HG02588 (cell line): ENCODE measurements at regions not wholly inside any gene's neighbourhood (a gene's known extent, or its start where the extent isn't known, plus 50 kb on each side); places are given as distances from the start of the nearest gene placed in this dataset.
"Not testable (repeated sequence)": the region's sequence is repeated elsewhere in the genome, so short reads cannot be mapped to it uniquely, and the experiment has no call there.

Source experiments
- ATAC-seq: cut with Tn5 transposase; IDR thresholded peaks from one replicate; pipeline ENCODE4 v1.9.1; 2021; ENCODE audit warnings: mild to moderate bottlenecking, moderate library complexity; ENCODE audit not compliant: unreplicated experiment

DNA sequence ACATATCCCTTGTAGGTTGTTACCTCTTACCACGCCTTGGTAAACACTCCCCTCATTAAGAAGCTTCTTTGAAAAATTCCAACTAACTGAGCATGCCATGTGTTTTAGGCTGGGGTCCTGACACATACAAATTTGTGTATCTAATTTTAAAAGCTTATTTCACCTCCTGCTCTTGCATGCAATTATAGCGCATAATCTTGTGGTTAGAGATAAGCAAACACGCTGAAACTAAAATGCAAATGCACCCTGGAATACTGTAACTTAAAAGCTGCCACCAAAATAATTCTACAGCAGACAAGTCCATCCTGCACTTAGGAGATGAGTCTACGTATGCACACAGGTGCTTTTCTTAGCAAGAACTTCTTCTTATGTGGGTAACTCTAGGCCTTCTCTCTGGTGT, 990.2 kb downstream of the TSN start:
- no peak for ATAC-seq

DNA sequence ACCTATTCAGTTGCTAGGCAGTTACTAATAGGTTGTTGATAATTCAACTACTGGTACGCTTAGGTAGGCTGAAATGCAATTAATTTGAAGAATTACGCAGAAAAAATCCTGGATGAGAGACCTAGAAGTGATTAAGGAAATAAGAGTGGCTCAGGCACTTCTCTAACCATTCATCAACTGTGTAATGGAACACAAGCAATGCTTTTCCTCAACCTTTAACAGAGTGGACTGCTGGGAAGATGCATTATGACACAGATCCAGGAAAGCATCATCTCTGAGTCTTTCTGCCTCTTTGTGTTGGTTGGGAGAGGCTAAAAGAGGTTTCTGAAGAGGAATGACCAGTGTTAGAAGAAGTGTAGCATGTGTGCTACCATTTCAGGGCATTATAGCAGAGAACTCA, 992.2 kb downstream of the TSN start:
- no peak for ATAC-seq

DNA sequence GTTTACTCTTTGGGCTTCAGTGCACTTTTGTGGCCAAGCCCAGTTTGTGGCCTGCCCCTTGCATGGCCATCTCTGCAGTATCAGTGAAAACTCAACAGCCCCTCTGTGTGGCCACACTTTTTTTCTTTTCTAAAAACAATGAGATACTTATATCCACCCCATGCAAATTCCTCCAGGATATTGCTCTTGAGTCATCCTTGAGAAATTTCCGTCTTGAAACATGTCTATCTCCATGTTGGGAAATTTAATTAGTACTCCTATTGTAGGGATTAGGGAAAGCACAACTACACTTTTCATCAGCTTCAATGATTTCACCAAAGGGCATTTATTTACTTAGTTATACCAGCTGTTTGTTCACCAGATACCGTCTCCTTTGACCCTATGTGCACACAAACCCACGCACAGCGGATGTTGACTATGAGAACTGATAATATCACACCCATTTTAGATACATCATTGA, 993.1 kb downstream of the TSN start:
- ATAC-seq, result no peak

DNA sequence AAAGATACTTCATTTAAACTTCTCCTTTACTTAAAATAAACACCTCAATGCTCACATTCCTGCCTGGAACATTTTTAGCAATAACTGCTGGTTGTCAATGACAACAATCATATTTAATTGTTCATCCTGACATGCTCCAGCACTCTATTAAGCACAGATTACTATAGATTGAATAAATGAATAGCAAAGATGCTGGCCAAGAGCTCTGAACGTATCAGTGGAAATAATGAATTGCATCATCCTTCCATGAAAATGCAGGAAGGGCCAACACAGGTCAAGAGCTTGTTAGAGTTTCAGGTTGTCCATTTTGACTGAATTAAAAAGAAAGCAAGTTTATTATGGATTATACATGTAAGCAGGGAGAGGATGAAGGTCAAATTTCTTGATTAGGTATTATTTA, 994.0 kb downstream of the TSN start:
- ATAC-seq, result no peak

DNA sequence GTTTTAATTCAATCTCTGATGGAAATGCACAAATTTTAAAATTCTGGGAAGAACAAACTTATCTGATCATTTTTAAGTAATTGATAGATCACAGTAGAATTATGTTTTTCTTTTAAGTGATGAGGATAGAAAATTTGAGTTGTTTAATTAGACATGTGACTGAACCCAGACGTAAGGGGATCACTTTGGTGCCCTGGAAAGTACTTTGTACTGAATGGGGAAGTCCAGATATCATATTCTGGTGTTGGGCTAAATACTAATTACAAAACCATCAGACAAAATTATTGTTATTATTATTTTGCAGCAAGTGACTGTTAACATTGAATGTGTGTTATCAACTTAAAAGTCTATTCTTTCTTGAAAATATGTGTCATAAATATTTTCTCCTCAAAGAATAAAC, 994.6 kb downstream of the TSN start:
- ATAC-seq, result no peak

DNA sequence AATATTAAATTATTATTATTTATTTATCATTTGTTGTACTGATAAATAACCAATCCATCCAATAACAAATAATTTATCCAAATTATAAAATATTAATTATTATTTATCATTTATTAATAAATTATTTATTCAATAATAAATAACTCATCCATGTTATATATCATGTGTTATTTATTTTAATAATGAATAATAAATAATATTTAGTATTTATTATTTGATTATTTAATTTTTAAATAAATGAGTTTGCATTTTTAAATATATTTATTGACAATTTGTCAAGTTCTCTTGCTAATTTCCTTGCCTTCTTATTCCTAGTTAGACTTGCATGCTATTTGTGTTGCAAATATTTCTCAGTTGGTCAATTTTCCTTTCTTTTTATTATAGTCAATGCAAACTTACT, 995.4 kb downstream of the TSN start:
- ATAC-seq, result no peak

DNA sequence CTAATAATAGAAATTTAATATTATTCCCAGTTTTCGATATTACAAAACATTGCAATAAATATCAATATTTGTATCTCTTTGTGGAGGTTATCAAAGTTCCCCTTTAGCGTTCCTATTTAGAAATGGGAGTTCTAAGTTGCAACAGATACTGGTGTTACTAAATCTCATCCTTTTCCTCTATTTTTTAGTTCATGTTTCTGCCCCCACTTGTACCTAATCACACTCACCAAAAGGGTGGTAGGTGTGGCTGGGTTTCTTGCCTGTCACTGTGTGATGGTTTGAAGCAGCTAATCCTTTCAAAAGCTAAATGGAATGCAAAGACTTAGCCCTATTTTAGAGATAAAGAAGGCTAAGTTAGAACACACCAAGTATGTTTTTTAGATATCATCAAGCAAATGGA, 997.9 kb downstream of the TSN start:
- no peak for ATAC-seq

DNA sequence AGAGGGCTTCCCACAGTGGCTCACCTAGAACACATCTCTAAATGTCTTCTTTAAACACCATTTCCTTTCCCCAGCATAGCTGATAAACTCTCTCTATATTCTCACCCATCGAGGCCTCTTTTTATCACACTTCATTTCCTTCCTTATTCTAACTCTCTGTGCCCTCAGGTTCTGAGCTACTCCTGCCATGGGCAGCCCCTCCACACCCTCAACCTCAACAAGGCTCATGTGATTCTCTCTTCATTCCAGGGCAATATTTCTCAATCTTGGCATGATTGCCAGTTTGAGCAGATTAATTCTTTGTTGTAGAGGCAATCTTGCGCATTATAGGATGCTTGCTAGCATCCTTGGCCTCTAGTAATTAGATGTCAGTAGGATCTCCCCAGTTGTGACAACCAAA, 999.1 kb downstream of the TSN start:
- ATAC-seq, result no peak

DNA sequence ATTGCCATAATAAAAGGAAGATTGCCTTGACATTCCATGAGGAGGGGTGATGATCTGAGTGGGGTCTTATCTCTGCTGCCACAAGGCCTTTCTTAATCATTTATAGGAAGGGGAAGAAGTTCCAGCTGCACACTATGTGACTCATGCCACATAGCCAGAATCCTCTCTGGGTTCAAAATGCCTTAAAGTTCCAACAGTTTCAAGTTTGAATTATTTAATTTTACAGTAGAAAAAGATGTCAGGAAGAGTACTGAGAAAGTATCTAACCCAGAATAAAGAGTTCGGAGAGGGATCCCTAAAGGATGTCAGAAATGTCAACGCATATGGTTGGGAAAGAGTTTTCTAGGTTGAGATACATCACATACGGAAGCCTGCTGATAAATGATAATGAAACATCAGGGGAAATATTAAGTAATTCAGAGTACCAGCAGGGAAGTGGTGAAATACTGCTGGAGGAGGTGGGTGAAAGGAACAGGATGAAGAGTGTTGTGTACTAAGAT, 999.9 kb downstream of the TSN start:
- ATAC-seq, result no peak

DNA sequence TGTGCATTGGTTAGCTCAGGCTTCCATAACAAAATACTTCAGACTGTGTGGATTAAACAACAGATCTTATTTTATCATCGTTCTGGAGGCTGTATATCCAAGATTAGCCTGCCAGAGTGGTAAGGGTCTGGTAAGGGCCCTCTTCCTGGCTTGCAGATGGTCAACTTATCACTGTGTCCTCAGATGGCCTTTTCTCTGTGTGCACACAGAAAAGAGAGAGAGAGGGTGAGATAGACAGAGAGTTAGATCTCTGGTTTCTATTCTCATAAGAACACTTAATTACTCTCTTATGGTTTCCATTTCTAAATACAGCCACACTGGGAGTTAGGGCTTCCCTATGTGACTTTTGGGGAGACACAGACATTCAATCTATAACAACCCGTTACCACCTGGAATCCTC, 1003.5 kb downstream of the TSN start:
- ATAC-seq, result peak; percentile 74

DNA sequence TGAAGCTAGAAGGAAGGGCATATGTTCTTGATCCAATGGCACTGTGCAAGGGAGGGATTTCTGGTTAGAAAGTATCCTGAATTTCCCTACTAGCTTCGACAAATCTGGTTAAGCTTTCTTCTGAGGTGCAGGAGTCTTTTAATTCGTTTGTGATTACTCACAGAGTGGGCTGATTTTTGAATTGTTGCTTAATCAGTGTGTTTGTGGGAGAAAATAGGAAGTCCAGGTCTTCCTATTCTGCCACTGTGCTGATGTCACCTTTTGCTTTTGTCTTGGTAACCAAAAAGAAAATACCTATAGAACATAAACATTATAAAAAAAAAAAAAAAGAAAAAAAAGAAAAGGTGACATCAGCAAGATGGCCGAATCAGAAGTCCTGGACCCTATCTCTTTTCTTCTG, 1008.6 kb downstream of the TSN start:
- ATAC-seq, result no peak

DNA sequence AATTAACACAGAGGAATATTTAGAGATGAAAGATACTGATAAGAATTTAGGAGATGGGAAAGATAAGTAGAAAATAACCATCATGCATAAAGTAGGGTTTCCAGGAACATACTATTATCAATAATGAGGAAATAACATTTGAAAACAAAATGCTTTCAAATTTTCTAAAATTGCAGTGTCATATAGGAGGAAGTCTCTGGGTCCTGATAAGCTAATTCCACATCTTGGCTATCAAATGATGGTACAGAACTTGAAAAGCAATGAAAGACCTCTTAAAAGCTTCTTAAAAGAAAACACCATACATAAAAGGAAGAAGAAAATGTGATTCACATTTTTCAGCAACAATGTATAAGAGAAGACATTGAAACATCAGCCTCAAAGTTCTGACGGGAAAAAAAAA, 1024.8 kb downstream of the TSN start:
- no peak for ATAC-seq

DNA sequence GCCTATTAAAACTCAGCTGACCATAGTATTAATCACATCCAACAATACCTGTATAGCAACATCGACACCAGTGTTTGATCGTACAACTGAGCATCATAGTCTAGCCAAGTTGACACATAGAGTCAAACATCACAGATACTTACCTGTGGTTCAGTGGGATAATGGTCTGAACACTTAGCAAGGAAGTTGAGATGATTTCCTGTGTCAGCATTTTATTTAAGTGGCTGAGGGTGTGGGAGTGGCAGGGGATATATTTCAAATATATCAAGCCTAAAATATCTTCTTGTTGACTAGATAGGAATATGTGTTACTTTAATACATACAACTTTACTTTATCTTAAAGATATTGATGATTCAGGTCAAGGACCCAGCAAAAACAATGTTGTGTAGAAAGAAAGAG, 1038.6 kb downstream of the TSN start:
- ATAC-seq, result no peak

DNA sequence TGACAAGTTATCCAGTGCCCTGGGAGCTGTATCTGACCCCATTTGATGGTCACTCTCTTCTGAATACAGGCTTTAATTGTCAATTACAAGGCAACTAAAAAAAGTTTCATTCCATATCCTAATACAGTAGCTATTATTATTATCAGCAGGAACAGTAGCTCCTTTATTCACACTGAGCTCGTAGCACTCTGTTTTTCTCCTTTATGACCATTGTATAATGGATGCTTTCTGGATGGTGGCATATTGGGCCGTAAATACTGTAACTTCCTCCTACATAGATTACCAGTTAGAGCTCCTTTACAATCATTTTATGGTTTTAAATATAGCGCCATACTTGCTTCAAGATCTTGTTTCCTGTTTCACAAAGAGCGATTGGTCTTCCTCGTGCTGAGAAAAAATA, 1040.3 kb downstream of the TSN start:
- no peak for ATAC-seq

DNA sequence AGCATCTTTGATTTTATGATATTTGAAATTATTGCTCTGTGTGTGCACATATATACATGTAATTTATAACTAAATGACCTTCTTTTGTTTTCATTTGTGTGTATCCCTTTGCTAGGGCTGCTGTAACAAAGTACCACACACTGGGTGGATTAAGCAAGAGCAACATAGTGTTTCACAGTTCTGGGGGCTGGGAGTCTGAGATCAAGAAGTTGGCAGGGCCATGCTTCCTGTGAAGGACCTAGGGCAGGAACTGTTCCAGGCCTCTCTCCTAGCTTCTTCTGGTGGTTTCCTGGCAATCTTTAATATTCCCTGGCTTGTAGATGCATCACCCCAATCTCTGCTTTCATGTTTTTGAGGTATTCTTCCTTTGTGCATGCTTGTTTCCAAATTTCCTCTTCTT, 1043.9 kb downstream of the TSN start:
- ATAC-seq, result no peak

DNA sequence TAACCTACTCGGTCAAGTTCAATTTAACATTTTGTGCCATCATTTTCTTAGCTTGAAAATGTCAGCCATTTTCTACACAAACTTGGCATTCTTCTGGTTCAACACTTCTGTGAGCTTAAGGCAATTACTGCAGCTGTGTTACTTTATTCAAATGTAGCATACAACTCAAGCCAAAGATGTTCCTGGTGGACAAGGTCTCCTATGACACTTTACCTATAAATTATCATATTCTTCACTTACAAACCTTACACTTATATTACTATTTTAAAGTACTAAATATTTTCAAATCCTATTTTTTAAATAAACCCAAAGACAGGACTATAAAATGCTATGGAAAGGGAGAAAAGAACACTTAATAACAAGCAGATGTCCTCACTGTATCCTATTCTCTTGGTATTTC, 1045.3 kb downstream of the TSN start:
- no peak for ATAC-seq

DNA sequence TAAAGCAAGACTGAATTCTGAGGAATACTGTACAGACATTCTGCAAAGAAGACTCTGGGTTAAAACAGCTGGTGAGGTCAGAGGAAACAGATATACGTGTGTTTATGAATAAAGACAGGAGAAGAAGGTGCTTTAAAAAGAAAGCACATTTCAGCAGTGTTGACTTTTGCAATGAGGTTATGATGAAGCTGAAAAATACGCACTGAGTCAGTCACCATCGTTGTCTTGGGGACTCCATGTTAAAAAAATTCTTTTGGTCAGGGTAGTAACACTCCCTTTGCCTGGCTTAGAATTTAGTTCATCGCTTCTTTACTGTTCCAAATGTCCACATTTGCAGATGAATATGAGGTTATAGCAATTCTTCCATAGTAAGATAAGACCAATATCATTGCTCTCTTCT, 1049.0 kb downstream of the TSN start:
- no peak for ATAC-seq

DNA sequence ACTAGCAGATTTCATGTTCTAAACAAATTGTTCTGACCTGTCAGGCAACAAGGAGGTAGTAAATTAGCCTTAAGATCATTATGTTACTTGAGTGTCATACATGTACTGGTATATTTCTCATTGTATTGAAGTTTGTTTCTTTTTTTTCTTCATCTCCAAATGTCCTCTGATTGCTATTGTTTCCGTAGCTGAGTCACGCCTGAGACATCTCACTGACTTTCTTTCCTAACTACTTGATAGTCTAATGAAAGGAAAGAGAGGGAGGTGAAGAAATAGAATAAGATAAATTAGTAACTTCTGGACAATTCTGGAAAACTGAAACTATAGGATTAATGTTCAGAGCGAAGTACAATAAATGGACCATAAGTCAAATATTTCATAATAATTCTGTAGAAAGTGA, 1049.9 kb downstream of the TSN start:
- ATAC-seq, result no peak

DNA sequence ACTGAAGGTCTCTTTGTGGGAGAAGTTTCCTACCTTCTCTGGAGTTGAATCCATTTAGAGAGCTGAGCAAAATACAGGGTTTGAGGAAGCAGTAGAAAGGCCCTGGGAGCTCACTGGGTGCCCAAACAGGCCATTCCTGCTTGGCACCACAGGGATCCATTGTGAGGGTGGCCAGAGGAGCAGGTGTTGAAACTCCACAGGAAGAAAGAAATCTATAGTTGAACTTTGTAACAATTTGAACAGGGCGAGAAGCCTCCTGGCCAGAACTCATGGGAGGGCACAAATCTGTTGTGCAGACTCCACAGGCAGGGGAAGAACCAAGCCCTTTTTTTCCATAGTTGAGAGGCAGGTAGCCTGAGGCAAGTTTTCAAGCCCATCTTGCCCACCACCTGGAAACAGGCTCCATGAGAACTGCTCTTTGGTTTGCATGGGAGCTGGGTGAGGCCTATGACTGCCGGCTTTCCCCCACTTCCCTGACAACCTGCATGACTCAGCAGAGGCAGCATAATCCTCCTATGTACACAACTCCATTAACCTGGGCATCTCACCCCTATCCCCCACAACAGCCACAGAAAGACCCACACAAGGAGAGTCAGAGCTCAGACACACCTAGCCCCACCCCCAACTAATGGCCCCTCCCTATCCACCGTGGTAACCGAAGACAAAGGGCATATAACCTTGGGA, 1053.0 kb downstream of the TSN start:
- ATAC-seq, result no peak

DNA sequence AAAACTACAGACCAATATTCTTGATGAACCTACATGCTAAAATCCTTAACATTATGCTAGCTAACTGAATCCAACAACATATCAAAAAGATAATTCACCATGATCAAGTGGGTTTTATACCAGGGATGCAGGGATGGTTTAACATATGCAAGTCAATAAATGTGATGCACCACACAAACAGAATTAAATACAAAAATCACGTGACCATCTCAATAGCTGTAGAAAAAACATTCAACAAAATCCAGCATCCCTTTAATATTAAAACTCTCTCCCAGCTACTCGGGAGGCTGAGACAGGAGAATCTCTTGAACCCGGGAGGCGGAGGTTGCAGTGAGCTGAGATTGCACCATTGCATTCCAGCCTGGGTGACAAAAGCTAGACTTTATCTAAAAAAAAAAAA, 1056.8 kb downstream of the TSN start:
- ATAC-seq, result not testable (repeated sequence)

DNA sequence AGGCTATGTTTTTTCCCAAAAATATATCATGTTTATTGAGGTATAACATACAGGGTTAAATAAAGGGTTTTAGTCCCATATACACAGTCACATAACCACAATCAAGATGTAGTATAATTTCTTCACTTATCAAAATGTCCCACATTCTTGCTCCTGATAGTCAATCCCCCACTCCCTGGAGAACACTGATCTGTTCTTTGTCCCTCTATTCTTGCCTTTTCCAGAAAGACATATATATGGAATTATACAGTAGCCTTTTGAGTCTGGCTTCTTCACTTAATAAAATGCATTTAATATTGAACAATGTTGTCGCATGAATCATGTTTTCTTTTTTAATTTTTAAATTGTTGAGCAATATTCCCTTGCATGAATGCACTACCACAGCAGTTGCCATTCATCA, 1059.7 kb downstream of the TSN start:
- ATAC-seq, result no peak

DNA sequence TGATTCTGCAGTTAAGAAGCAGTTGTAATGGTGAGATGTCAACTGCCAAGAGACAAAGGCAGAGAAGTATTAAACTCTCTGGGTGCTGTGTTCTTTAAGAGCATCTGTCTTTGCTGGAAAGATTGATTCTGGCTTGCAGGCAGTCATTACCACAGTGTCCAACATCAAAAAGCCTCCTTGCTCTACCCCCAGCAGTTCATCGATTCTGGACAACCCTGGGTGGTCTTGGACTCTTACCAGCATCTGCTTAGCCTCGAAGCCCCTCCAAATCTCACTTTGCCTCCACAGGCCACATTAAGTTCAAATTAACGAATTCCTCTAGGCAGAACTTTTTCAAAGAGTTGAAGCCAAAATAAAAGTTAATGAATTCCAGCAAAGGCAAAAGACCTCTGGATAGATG, 1061.4 kb downstream of the TSN start:
- no peak for ATAC-seq

DNA sequence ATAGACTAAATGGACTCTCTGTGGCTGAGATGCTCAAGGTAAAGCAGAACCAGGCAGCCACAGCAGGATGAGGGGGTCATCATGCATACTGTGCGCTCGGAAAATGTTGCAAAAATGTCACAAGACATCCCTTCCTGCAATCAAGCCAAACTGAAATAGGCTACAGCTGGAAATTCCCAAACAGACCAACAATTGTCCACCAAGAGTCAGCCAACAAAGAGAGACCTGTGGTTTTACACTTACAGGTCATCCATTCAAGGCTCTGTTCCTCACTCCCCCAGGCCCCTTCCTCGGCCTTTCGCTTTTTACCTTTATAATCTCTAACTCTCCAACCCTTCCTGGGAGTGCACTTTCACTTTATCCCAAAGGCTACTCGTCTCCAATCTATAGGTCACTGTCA, 1066.9 kb downstream of the TSN start:
- ATAC-seq, result no peak
